ENCODE measurements at regions not wholly inside any gene's neighbourhood (a gene's known extent, or its start where the extent isn't known, plus 50 kb on each side); places are given as distances from the start of the nearest gene placed in this dataset.

GRCh38 chr5:3481175-3481574 is 114.5 kb upstream of the IRX1 start:
- Histone ChIP-seq H3K4me3 (no peak overlapping the region), H2AFZ (no peak overlapping the region; the same call in 1 of the 2 replicates), H3K36me3 (ENCODE audit: insufficient read depth) (no peaks in the 10 kb centered on the region), H3K79me2 (replicated peaks; ENCODE audit: insufficient read depth) (no peaks in the 10 kb centered on the region), H3K4me2 (no peak overlapping the region), H3K27ac (ENCODE audit: low read depth) (no peak overlapping the region), H3K4me1 (ENCODE audit: insufficient read depth) (no peaks in the 10 kb centered on the region), H3K27me3 (ENCODE audit: insufficient read depth) (no peaks in the 10 kb centered on the region), H3K9me2 (ENCODE audit: insufficient read depth) (no peaks in the 10 kb centered on the region), H3F3A (replicated peaks; ENCODE audit: low read depth) (no peaks in the 10 kb centered on the region), H4K20me1 (replicated peaks; ENCODE audit: insufficient read depth) (no peaks in the 10 kb centered on the region)
- no peak overlapping the region for H3K27ac Mint-ChIP-seq
- no peaks in the 10 kb centered on the region for H3K4me1 Mint-ChIP-seq
- H3K4me3 Mint-ChIP-seq: no peak overlapping the region
- no peaks in the 10 kb centered on the region for H3K36me3 Mint-ChIP-seq (ENCODE audit: low read depth)
- H3K9me3 Mint-ChIP-seq: no peaks in the 10 kb centered on the region
- DNase-seq (ENCODE audit: low spot score): no peak
- peaks cover 5% of the 10 kb centered on the region for H3K27me3 Mint-ChIP-seq (ENCODE audit: insufficient read depth, low read depth, poor library complexity)
- ATAC-seq: no peak
- no peak for TF ChIP-seq ZNF331 (CRISPR knock-in tag; IDR thresholded peaks at IDR 0.05; ENCODE audit: low read depth)
- no peak for TF ChIP-seq REST (IDR thresholded peaks at IDR 0.05; ENCODE audit: unreplicated experiment)
- TF ChIP-seq CREB1 (CRISPR knock-in tag; IDR thresholded peaks at IDR 0.05; ENCODE audit: low read depth): no peak
- TF ChIP-seq ZNF114 (CRISPR knock-in tag; IDR thresholded peaks at IDR 0.05): no peak
- TF ChIP-seq NANOG (IDR thresholded peaks at IDR 0.05; ENCODE audit: borderline replicate concordance): no peak
- TF ChIP-seq EZH2phosphoT487 (IDR thresholded peaks at IDR 0.05; ENCODE audit: unreplicated experiment): no peak
- no peak for TF ChIP-seq EZH2 (IDR thresholded peaks at IDR 0.05; ENCODE audit: low read depth, unreplicated experiment)
- no peak for TF ChIP-seq STAT1 (IDR thresholded peaks at IDR 0.05; ENCODE audit: unreplicated experiment)
- TF ChIP-seq POLR2AphosphoS5 (IDR thresholded peaks at IDR 0.05; ENCODE audit: low read depth): no peak
- TF ChIP-seq JUNB (IDR thresholded peaks at IDR 0.05; ENCODE audit: unreplicated experiment): no peak
- no peak for TF ChIP-seq ETS1 (IDR thresholded peaks at IDR 0.05)
- TF ChIP-seq CTCF (conservative IDR thresholded peaks at IDR 0.05; ENCODE audit: low read depth in 2 of 2): no peak
- TF ChIP-seq ZNF462 (CRISPR knock-in tag; IDR thresholded peaks at IDR 0.05): no peak
